Activated CD4-positive, alpha-beta T cell treated with anti-CD3 and anti-CD28 coated beads, Interleukin-2, amount 10 ng/mL, durations not matched to agents 24 days and 14 days (primary cell): ENCODE measurements at regions not wholly inside any gene's neighbourhood (a gene's known extent, or its start where the extent isn't known, plus 50 kb on each side); places are given as distances from the start of the nearest gene placed in this dataset.
"Not testable (repeated sequence)": the region's sequence is repeated elsewhere in the genome, so short reads cannot be mapped to it uniquely, and the experiment has no call there.

Experiments used
- DNase-seq: peaks from one replicate; pipeline ENCODE4 v3.0.0; 2022
- H3K27ac Mint-ChIP-seq: one replicate; pipeline ENCODE4 v1.8.0; 2022; ENCODE audit warnings: mild to moderate bottlenecking, mixed read lengths
- H3K27me3 Mint-ChIP-seq: one replicate; pipeline ENCODE4 v1.8.0; 2022; ENCODE audit warnings: mixed read lengths
- H3K36me3 Mint-ChIP-seq: one replicate; pipeline ENCODE4 v1.8.0; 2022; ENCODE audit warnings: low read depth, mild to moderate bottlenecking, mixed read lengths
- H3K4me1 Mint-ChIP-seq: one replicate; pipeline ENCODE4 v1.8.0; 2021; ENCODE audit warnings: mixed read lengths
- H3K4me3 Mint-ChIP-seq: one replicate; pipeline ENCODE4 v1.8.0; 2022; ENCODE audit warnings: mild to moderate bottlenecking, moderate library complexity, mixed read lengths
- H3K9me3 Mint-ChIP-seq: one replicate; pipeline ENCODE4 v1.8.0; 2021; ENCODE audit warnings: mixed read lengths
- intact Hi-C: fragments of 100-400 bp; cut with micrococcal nuclease; formaldehyde crosslinking; loops from one replicate; pipeline ENCODE4 v1.15.1; 2023

DNA sequence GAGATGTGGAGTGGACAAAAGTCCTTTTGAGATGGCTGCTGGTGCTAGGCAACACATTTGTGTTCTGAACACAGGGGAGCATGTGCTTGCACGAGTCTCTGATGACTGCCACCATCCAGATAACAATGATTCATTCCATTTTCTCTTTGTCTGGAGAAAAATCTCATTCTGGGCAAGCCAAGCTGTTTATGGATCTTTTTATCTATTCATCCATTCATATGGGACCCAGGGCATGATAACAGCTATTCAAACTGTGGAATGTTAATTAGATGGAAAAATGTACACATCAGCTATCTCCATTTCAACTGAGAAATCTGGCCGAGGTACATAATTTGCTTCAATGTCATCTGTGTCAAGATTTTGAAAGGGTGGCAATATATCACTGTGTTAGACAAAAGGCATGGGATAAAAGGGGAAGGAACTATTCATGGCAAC, 117.5 kb upstream of the ZBED5 start:
- H3K9me3 Mint-ChIP-seq = no peaks in the 10 kb centered on the region
- H3K4me1 Mint-ChIP-seq = peaks cover 3% of the 10 kb centered on the region
- DNase-seq = no peak
- intact Hi-C loops = no loop called here
- H3K27me3 Mint-ChIP-seq = peaks cover 19% of the 10 kb centered on the region
- H3K27ac Mint-ChIP-seq = no peak overlapping the region
- H3K36me3 Mint-ChIP-seq = no peaks in the 10 kb centered on the region
- no peak overlapping the region for H3K4me3 Mint-ChIP-seq

GRCh38 chr11:10973416-10973815, 115.6 kb upstream of the ZBED5 start:
- no peaks in the 10 kb centered on the region for H3K4me1 Mint-ChIP-seq
- peaks cover 14% of the 10 kb centered on the region for H3K27me3 Mint-ChIP-seq
- H3K27ac Mint-ChIP-seq = no peak overlapping the region
- H3K9me3 Mint-ChIP-seq = no peaks in the 10 kb centered on the region
- no peak for DNase-seq
- no peaks in the 10 kb centered on the region for H3K36me3 Mint-ChIP-seq
- no peak overlapping the region for H3K4me3 Mint-ChIP-seq
- intact Hi-C loops = no loop called here

DNA sequence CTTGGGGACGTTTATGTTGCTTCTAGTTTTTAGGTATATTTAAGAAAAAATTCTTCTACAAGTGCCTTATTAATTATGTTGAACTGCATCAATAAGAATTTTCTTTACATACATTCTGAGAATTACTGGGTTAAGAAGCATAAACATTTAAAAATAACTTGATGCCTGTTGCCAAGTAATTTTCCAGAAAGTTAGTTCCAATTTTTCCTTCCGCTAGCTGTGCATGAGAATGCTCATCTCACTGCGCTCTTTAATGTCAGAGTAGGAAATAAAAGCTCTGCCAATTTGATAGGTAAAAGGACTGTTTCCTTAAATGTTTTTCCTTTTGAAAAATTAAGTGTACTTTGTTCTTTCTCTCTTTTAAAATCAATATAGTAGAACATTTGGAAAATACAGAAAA, 113.1 kb upstream of the ZBED5 start:
- DNase-seq = no peak
- Mint-ChIP-seq H3K9me3 (no peaks in the 10 kb centered on the region), H3K36me3 (no peaks in the 10 kb centered on the region), H3K27me3 (peaks cover 5% of the 10 kb centered on the region), H3K27ac (no peak overlapping the region), H3K4me3 (no peak overlapping the region), H3K4me1 (no peaks in the 10 kb centered on the region)
- intact Hi-C loops = no loop called here

GRCh38 chr11:10969387-10969786, 111.5 kb upstream of the ZBED5 start:
- Mint-ChIP-seq H3K4me3 (no peak overlapping the region), H3K4me1 (no peaks in the 10 kb centered on the region), H3K36me3 (no peaks in the 10 kb centered on the region), H3K9me3 (no peaks in the 10 kb centered on the region), H3K27me3 (peaks cover 5% of the 10 kb centered on the region), H3K27ac (no peak overlapping the region)
- intact Hi-C loops = no loop called here
- no peak for DNase-seq

GRCh38 chr11:10956884-10957283, 99.0 kb upstream of the ZBED5 start:
- H3K4me3 Mint-ChIP-seq, H3K36me3 Mint-ChIP-seq, H3K27ac Mint-ChIP-seq, H3K9me3 Mint-ChIP-seq, intact Hi-C loops, H3K4me1 Mint-ChIP-seq, DNase-seq: not testable (repeated sequence)
- peaks cover 12% of the 10 kb centered on the region for H3K27me3 Mint-ChIP-seq

DNA sequence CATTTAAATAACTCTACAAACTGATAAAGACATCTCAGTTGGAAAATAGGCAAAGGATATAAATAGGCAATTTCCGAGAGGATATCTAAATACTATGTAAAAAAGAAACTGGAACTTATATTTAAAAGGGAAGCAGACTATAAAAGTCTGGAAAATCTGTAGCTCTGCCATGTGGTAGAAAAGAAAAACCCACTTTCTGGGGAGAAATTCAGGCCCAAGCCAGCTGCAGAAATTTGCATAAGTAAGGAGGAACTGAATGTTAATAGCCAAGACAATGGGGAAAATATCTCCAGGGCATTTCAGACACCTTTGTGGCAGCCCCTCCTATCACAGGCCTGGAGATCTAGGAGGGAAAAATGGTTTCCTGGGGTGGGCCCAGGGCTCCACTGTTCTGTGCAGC, 97.8 kb upstream of the ZBED5 start:
- Mint-ChIP-seq H3K27me3 (peaks cover 17% of the 10 kb centered on the region), H3K4me1 (no peaks in the 10 kb centered on the region)

GRCh38 chr11:10954184-10954583, 96.3 kb upstream of the ZBED5 start:
- intact Hi-C loops = no loop called here
- peaks cover 24% of the 10 kb centered on the region for H3K27me3 Mint-ChIP-seq
- H3K4me1 Mint-ChIP-seq = no peaks in the 10 kb centered on the region

More for the DNA sequence above, 97.8 kb upstream of the ZBED5 start:
- intact Hi-C loops = no loop called here
- no peak for DNase-seq
- Mint-ChIP-seq H3K27ac (no peak overlapping the region), H3K36me3 (no peaks in the 10 kb centered on the region), H3K9me3 (peaks cover 6% of the 10 kb centered on the region), H3K4me3 (no peak overlapping the region)

GRCh38 chr11:10952872-10953271, 95.0 kb upstream of the ZBED5 start:
- no peaks in the 10 kb centered on the region for H3K36me3 Mint-ChIP-seq

More at GRCh38 chr11:10954184-10954583, 96.3 kb upstream of the ZBED5 start:
- no peak for DNase-seq
- Mint-ChIP-seq H3K9me3 (peaks cover 3% of the 10 kb centered on the region), H3K27ac (no peak overlapping the region), H3K36me3 (no peaks in the 10 kb centered on the region), H3K4me3 (no peak overlapping the region)

DNA sequence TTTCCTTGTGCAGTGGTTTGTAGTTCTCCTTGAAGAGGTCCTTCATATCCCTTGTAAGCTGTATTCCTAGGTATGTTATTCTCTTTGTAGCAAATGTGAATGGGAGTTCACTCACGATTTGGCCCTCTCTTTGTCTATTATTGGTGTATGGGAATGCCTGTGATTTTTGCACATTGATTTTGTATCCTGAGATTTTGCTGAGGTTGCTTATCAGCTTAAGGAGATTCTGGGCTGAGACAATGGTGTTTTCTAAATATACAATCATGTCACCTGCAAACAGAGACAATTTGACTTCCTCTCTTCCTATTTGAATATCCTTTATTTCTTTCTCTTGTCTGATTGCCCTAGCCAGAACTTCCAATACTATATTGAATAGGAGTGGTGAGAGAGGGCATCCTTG, 90.1 kb upstream of the ZBED5 start:
- intact Hi-C loops, H3K9me3 Mint-ChIP-seq, H3K27ac Mint-ChIP-seq, H3K4me3 Mint-ChIP-seq, H3K4me1 Mint-ChIP-seq, H3K36me3 Mint-ChIP-seq, DNase-seq: not testable (repeated sequence)
- peaks cover 37% of the 10 kb centered on the region for H3K27me3 Mint-ChIP-seq

More at GRCh38 chr11:10952872-10953271, 95.0 kb upstream of the ZBED5 start:
- no peak overlapping the region for H3K27ac Mint-ChIP-seq
- H3K9me3 Mint-ChIP-seq = peaks cover 3% of the 10 kb centered on the region
- H3K27me3 Mint-ChIP-seq = peaks cover 29% of the 10 kb centered on the region
- no peak overlapping the region for H3K4me3 Mint-ChIP-seq
- H3K4me1 Mint-ChIP-seq = no peaks in the 10 kb centered on the region
- intact Hi-C loops = no loop called here
- no peak for DNase-seq

GRCh38 chr11:10946072-10946471, 88.2 kb upstream of the ZBED5 start:
- peaks cover 4% of the 10 kb centered on the region for H3K4me1 Mint-ChIP-seq
- intact Hi-C loops = no loop called here
- no peak for DNase-seq
- peaks cover 37% of the 10 kb centered on the region for H3K27me3 Mint-ChIP-seq
- no peaks in the 10 kb centered on the region for H3K9me3 Mint-ChIP-seq
- no peak overlapping the region for H3K27ac Mint-ChIP-seq
- no peak overlapping the region for H3K4me3 Mint-ChIP-seq
- no peaks in the 10 kb centered on the region for H3K36me3 Mint-ChIP-seq

DNA sequence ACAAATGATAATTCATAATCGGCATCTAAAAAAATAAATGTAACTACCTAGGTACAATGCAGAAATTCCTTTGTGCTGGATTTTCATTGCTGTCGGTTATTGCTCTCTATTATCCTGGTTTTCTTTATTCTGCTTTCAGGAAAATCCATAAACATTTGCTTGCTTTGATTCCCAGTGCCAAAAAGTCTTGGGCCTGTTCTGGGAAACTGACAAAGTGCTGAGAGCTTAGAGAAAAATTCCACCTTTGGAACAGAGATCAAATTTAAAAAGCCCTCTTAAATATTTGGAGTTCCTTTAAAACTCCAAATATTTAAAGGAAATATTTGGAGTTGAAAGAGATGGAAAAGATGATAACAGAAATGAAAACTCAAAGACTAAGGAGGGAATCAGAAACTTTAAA, 87.3 kb upstream of the ZBED5 start:
- Mint-ChIP-seq H3K4me1 (peaks cover 4% of the 10 kb centered on the region), H3K27ac (no peak overlapping the region), H3K36me3 (no peaks in the 10 kb centered on the region), H3K9me3 (no peaks in the 10 kb centered on the region), H3K27me3 (peaks cover 30% of the 10 kb centered on the region), H3K4me3 (no peak overlapping the region)
- no peak for DNase-seq
- intact Hi-C loops = no loop called here

DNA sequence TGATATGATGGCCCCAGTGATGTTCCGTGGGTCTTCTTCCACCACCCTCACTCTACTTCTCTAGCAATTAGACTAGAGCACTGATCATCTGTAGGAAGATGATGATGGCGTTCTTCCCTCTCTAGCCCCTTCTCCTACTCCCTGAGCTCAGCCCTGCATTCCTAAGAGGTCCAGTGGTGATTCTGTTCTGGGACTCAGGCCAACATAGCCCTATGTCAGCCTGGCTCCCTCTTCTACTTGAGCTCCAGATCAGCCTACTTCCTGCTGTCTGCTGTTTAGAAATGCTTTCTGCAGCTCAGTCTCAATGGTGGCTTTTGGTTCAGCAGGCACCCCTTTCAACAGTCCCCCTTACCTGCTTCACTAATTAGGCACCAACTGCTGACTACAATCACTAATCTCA, 86.1 kb upstream of the ZBED5 start:
- no peaks in the 10 kb centered on the region for H3K9me3 Mint-ChIP-seq
- no peak overlapping the region for H3K27ac Mint-ChIP-seq
- intact Hi-C loops = no loop called here
- H3K4me3 Mint-ChIP-seq = no peak overlapping the region
- no peak for DNase-seq
- H3K4me1 Mint-ChIP-seq = peaks cover 4% of the 10 kb centered on the region
- no peaks in the 10 kb centered on the region for H3K36me3 Mint-ChIP-seq
- peaks cover 20% of the 10 kb centered on the region for H3K27me3 Mint-ChIP-seq

DNA sequence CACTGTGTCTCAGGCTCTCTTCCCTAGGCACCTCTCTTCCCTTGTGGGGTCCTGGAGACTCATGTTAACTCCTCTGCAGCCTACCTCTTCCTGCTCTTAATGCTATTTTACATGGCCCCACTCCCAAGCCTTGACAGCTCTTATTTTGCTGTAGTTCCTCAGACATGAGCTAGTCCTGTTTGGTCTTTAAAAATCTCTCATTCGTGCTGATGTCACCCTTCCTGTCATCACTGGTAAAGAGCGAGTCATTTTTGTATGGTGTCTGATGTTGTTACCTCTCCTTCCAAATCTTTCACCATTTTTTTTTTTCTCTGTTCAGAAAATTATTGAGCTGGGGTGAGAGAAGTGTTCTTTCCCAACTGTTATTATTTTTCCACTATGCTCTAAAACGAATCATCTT, 84.8 kb upstream of the ZBED5 start:
- Mint-ChIP-seq H3K27ac (no peak overlapping the region), H3K4me1 (peaks cover 4% of the 10 kb centered on the region), H3K27me3 (peaks cover 11% of the 10 kb centered on the region), H3K4me3 (no peak overlapping the region), H3K36me3 (no peaks in the 10 kb centered on the region), H3K9me3 (no peaks in the 10 kb centered on the region)
- no peak for DNase-seq
- intact Hi-C loops = no loop called here

DNA sequence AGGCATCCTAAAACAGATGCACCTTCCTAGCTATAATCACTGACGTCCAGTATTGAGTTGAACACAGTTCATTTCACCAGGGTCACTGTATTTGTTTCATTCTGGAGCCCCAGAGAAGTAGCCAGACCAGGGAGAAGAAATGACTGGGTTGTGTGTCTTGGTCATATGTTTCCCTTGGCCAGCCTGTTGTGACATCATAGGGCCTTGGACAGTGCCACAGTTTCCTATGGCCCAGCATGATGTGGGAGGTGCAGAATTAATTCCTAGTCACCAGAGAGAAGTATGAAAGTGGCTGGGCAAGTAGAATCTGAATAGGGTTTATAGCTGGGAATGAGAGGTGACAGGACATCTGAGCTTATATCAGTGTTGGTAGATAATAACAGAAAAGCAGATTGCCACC, 84.0 kb upstream of the ZBED5 start:
- H3K27me3 Mint-ChIP-seq = peaks cover 6% of the 10 kb centered on the region
- intact Hi-C loops = no loop called here
- peaks cover 4% of the 10 kb centered on the region for H3K4me1 Mint-ChIP-seq
- no peak overlapping the region for H3K27ac Mint-ChIP-seq
- no peak for DNase-seq
- no peaks in the 10 kb centered on the region for H3K9me3 Mint-ChIP-seq
- H3K4me3 Mint-ChIP-seq = no peak overlapping the region
- H3K36me3 Mint-ChIP-seq = no peaks in the 10 kb centered on the region

DNA sequence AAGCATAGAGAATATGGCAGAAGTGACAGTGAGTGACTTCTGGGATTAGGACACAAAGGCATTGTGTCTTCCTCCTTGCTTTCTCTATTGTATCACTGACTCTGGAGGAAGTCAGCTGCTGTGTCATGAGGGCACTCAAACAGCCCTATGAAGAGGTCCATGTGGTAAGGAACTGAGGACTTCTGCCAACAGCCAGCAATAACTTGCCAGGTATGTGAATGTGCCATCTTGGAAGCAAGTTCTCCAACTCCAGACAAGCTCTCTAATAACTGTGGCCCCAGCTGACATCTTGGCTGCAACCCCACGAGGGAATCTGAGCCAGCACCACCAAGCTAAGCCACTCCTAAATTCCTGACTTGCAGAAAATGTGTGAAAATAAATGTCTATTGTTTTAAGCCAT, 83.6 kb upstream of the ZBED5 start:
- intact Hi-C loops = no loop called here
- Mint-ChIP-seq H3K36me3 (no peaks in the 10 kb centered on the region), H3K4me3 (no peak overlapping the region), H3K9me3 (no peaks in the 10 kb centered on the region), H3K27ac (no peak overlapping the region), H3K27me3 (peaks cover 3% of the 10 kb centered on the region), H3K4me1 (peaks cover 4% of the 10 kb centered on the region)
- DNase-seq = no peak
